HG03432 (cell line): ENCODE measurements at regions not wholly inside any gene's neighbourhood (a gene's known extent, or its start where the extent isn't known, plus 50 kb on each side); places are given as distances from the start of the nearest gene placed in this dataset.

ENCODE experiments used
- ATAC-seq: cut with Tn5 transposase; IDR thresholded peaks from one replicate; pipeline ENCODE4 v1.9.1; 2021; ENCODE audit warnings: mild to moderate bottlenecking, moderate library complexity; ENCODE audit not compliant: unreplicated experiment

GRCh38 chr5:166363087-166363760, 1928.2 kb upstream of the WWC1 start:
- no peak for ATAC-seq

GRCh38 chr5:166365164-166365563, 1926.3 kb upstream of the WWC1 start:
- no peak for ATAC-seq

DNA sequence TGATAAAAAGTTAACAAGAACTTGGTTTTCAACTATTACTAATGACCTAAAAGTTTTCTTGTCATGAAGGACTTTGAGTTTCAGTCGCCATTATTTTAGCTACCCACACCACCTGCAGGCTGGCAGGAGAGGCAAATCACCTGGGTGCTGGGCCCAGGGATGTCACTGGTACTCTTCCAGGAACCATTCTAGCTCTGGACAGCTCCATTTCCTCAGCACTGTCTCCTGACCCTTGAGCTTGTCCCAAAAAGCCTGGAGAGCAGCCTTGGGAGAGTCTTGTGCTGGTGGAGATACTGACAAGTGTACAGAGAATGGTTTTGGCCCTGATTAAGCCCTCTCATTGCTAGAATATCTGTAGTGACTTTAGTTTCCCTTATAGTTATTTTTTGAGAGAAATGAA, 1924.1 kb upstream of the WWC1 start:
- ATAC-seq, result no peak

DNA sequence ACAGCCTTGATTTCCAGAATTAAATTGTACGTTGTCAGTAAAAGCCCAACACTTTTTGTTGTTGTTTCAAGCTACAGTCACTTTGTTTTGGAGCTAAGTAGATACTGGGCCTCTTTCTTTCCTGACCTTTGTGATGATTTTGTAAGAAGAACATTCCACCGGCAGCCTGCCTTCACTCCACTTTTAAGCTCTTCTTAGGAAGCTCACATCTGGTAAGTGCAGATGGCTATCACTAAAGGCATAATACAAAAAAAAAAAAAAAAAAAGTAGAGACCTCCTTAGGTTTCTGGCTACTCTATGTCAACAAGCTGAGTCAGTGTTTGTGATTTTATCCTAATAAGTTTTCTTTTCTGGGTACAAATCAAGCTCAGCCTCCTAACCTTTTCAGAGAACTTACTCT, 1922.1 kb upstream of the WWC1 start:
- no peak for ATAC-seq

DNA sequence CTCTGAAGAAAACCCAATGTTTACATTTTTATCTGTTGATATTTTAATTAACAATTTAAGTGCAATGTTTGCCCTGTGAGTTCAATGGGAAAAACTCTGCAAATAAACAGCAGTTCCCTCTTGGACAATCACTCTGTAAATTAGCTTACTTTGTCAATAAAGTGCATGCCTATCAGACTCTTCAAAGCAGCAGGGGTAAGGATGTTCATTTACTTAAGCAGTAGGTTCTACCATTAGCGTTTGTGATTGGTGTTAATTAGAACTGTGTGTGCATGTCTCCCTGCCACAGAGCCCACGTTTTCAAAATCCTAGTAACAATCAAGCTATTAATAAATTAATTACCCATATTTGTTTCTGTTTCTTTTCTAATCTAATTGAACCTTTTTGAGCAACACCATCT, 1921.6 kb upstream of the WWC1 start:
- ATAC-seq, result no peak

- no peak for ATAC-seq
Observed at GRCh38 chr5:166370928-166371690, 1920.3 kb upstream of the WWC1 start.

- no peak for ATAC-seq
Observed at GRCh38 chr5:166373817-166374216, 1917.6 kb upstream of the WWC1 start.

DNA sequence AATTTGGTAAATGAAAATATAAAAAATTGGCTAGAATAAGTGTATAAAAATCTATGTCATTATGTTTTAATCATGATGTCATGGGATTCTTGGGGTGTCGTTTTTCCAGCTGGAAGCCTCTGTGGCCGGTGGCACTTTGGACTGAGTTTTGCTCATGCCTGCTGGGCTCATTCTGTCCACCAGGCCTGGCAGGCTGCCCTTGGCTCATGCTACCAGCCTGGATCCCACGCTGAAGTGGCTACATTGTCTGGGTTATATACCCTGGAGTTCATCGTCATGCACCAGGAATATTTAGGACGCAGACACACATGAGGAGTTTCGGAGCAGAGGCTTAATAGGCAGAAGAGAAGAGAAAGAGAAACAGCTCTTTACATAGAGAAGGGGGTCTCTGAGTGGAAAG, 1913.7 kb upstream of the WWC1 start:
- ATAC-seq, result no peak

GRCh38 chr5:166379517-166379916, 1911.9 kb upstream of the WWC1 start:
- no peak for ATAC-seq

GRCh38 chr5:166382031-166382430, 1909.4 kb upstream of the WWC1 start:
- no peak for ATAC-seq

- no peak for ATAC-seq
Observed at GRCh38 chr5:166398131-166398530, 1893.3 kb upstream of the WWC1 start.

DNA sequence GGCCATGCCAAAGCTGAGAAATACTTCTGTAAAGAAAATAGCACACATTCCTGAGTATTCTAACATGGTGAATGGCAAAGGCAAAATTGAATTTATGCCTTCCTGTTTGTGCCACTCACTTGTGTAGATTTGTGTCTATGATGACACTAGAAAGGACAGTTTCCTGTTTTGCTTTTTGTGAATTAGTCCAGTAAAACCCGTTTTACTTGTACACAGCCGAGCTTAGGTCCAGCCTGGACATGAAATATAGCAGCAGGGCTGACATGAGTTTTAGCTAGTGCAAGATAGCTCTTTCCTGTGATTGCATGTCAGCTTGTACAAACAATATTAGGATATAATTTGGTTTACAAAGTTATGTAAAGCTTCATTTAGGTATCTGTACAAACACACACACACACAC, 1891.7 kb upstream of the WWC1 start:
- ATAC-seq, result no peak

- ATAC-seq, result no peak
Observed at GRCh38 chr5:166401391-166401790, 1890.1 kb upstream of the WWC1 start.

GRCh38 chr5:166412191-166412590, 1879.3 kb upstream of the WWC1 start:
- no peak for ATAC-seq

DNA sequence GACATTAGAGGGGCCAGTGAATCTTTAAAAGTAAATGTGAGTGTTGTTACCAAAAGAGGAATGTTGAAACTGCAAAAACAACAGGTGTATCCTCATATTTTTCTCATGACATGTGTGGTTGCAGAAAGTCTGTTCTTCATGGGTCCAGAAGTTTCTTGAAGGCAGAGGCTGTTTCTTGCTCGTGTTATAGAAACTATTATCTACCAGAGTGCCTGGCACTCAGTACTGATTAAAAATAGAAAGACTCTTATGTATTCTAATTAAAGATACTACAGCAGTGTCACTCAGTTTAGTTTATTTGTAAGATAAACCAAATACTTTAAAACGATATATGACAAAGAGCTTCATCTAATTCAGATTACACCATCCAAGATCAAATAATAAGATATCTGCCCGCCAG, 1864.2 kb upstream of the WWC1 start:
- ATAC-seq, result no peak

GRCh38 chr5:166428264-166428803, 1863.1 kb upstream of the WWC1 start:
- ATAC-seq, result no peak

GRCh38 chr5:166430491-166431319, 1860.7 kb upstream of the WWC1 start:
- ATAC-seq, result no peak

DNA sequence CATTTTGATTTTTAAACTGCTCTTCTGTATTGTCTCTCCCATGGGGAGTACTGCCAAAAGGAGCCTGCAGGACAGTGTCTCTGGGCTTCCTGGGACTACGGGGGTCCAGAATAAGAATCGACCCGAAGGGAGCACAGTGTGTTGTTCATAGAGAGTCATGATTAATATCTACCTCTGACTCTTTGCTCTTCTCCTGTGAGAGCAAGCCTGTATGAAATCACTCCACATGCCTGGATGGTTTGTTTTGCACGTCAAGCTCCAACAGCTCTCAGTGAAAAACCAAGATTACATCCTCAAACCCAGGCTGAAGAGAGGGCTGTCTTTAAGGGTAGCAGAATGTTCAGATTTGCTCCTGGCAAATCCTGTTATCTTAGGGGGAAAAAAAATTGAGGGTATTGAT, 1860.0 kb upstream of the WWC1 start:
- no peak for ATAC-seq

- no peak for ATAC-seq
Observed at GRCh38 chr5:166433679-166434078, 1857.8 kb upstream of the WWC1 start.

- ATAC-seq, result no peak
Observed at GRCh38 chr5:166436872-166437271, 1854.6 kb upstream of the WWC1 start.

GRCh38 chr5:166486348-166486747, 1805.1 kb upstream of the WWC1 start:
- ATAC-seq, result no peak
